Body of pancreas (tissue), 4 donors: ENCODE measurements at regions not wholly inside any gene's neighbourhood (a gene's known extent, or its start where the extent isn't known, plus 50 kb on each side); places are given as distances from the start of the nearest gene placed in this dataset.

Experiments used
- CTCF ChIP-seq, 7 experiments: fragments of 450-650 bp in 4 of 7; fragments of 200-600 bp in 3 of 7; sonication (generic) in 3 of 7; IDR thresholded peaks; one replicate each; pipeline ENCODE4 v1.5.1; 2016 to 2019; ENCODE audit warnings: antibody characterized with exemption in 7 of 7
- POLR2A ChIP-seq, 3 donors: fragments of 450-650 bp; IDR thresholded peaks; one replicate each; pipeline ENCODE4 v1.6.1; 2016; ENCODE audit warnings: antibody characterized with exemption in 3 of 3, mild to moderate bottlenecking in 2 of 3

GRCh38 chr6:166862287-166862977 lies 93.9 kb downstream of the RNASET2 start:
- no peak for TF ChIP-seq CTCF (IDR thresholded peaks at IDR 0.05)
- no peak for TF ChIP-seq POLR2A (IDR thresholded peaks at IDR 0.05)
